OCI-LY3 (cell line): ENCODE measurements at regions not wholly inside any gene's neighbourhood (a gene's known extent, or its start where the extent isn't known, plus 50 kb on each side); places are given as distances from the start of the nearest gene placed in this dataset.

Experiments
- H2AFZ ChIP-seq: fragments of 200-600, 300-600 bp; shearing (Covaris generic); 2 replicates; pipeline ENCODE4 v1.6.0; 2014; ENCODE audit warnings: antibody characterized with exemption, low read depth, low read length
- H3K27ac ChIP-seq: fragments of 200-600, 300-600 bp; sonication (generic); 2 replicates; pipeline ENCODE4 v1.5.1; 2014; ENCODE audit warnings: mild to moderate bottlenecking, low read length, moderate library complexity, mixed read lengths
- H3K27me3 ChIP-seq: fragments of 200-600, 300-600 bp; sonication (generic); 2 replicates; pipeline ENCODE4 v1.6.1; 2014; ENCODE audit warnings: low read depth, low read length, mixed read lengths
- H3K36me3 ChIP-seq: fragments of 200-600, 300-600 bp; sonication (generic); replicated peaks from 2 replicates; pipeline ENCODE3; 2014; ENCODE audit warnings: low read depth, low read length, mixed read lengths
- H3K4me1 ChIP-seq: fragments of 300-600, 200-600 bp; sonication (generic); 2 replicates; pipeline ENCODE4 v1.6.1; 2014; ENCODE audit warnings: low read length, mixed read lengths
- H3K4me2 ChIP-seq: fragments of 200-600, 300-600 bp; sonication (generic); 2 replicates; pipeline ENCODE4 v1.6.1; 2014; ENCODE audit warnings: low read length, mixed read lengths
- H3K4me3 ChIP-seq: fragments of 300-600, 200-600 bp; sonication (generic); 2 replicates; pipeline ENCODE4 v1.5.1; 2014; ENCODE audit warnings: antibody characterized with exemption, mild to moderate bottlenecking, low read length, moderate library complexity
- H3K79me2 ChIP-seq: fragments of 300-600, 200-600 bp; shearing (Covaris generic); 2 replicates; pipeline ENCODE4 v1.6.1; 2014; ENCODE audit warnings: mild to moderate bottlenecking, low read length, mixed read lengths
- H3K9ac ChIP-seq: fragments of 300-600, 200-600 bp; shearing (Covaris generic); 2 replicates; pipeline ENCODE4 v1.6.0; 2014; ENCODE audit warnings: mild to moderate bottlenecking, low read length, moderate library complexity
- H3K9me3 ChIP-seq: fragments of 200-600, 300-600 bp; shearing (Covaris generic); 2 replicates; pipeline ENCODE4 v1.6.1; 2014; ENCODE audit warnings: low read length, mixed read lengths; ENCODE audit not compliant: insufficient read depth
- H4K20me1 ChIP-seq: fragments of 200-600, 300-600 bp; sonication (generic); 2 replicates; pipeline ENCODE4 v1.6.1; 2016; ENCODE audit warnings: low read length, mixed read lengths; ENCODE audit not compliant: insufficient read depth
- CTCF ChIP-seq: fragments of 200-600, 300-600 bp; sonication (generic); IDR thresholded peaks from 2 replicates; pipeline ENCODE4 v1.5.1; 2014; ENCODE audit warnings: antibody characterized with exemption, low read length, low read depth
- EZH2phosphoT487 ChIP-seq: fragments of 200-600 bp; shearing (Covaris generic); IDR thresholded peaks from 2 replicates; pipeline ENCODE4 v1.6.1; 2018; ENCODE audit warnings: antibody characterized with exemption, mixed run types, low read depth

DNA sequence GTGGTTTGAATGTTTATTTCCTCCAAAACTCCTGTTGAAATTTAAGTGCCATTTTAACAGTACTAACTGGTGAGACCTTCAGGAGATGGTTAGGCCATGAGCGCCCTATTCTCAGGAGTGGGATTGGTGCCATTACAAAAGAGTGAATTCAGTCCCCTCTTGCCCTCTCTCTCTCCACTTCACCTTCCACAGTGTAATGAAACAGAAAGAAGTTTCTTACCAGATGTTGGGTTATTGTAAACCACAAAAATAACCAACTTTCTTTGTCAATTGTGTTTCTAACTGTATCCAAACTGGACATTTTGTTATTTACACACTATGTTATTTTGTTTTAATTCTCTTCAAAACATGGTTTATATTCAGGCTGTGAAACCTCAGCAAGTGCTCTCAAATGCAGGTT, 1734.3 kb downstream of the PCDH7 start:
- H4K20me1 ChIP-seq, result no peaks in the 10 kb centered on the region
- no peak for TF ChIP-seq EZH2phosphoT487
- TF ChIP-seq CTCF, result no peak
- H3K4me2 ChIP-seq, result no peak overlapping the region
- H3K4me3 ChIP-seq, result no peak overlapping the region
- H3K36me3 ChIP-seq, result no peaks in the 10 kb centered on the region
- H3K27me3 ChIP-seq, result no peaks in the 10 kb centered on the region
- no peaks in the 10 kb centered on the region for H3K79me2 ChIP-seq
- no peak overlapping the region for H3K9ac ChIP-seq
- H3K9me3 ChIP-seq, result no peaks in the 10 kb centered on the region
- H3K27ac ChIP-seq, result no peak overlapping the region
- H3K4me1 ChIP-seq, result no peaks in the 10 kb centered on the region
- no peak overlapping the region for H2AFZ ChIP-seq

- no peaks in the 10 kb centered on the region for H3K4me1 ChIP-seq
- no peaks in the 10 kb centered on the region for H3K79me2 ChIP-seq
- no peak overlapping the region for H3K4me3 ChIP-seq
- no peak overlapping the region; the same call in 1 of the 2 replicates for H2AFZ ChIP-seq
- no peaks in the 10 kb centered on the region for H3K36me3 ChIP-seq
- H3K9ac ChIP-seq, result no peak overlapping the region
- H3K9me3 ChIP-seq, result no peaks in the 10 kb centered on the region
- TF ChIP-seq EZH2phosphoT487, result no peak
- no peak for TF ChIP-seq CTCF
- H3K4me2 ChIP-seq, result no peak overlapping the region
- no peaks in the 10 kb centered on the region for H4K20me1 ChIP-seq
- no peak overlapping the region for H3K27ac ChIP-seq
- H3K27me3 ChIP-seq, result no peaks in the 10 kb centered on the region
Observed at GRCh38 chr4:32455231-32455630, 1735.1 kb downstream of the PCDH7 start.

- Histone ChIP-seq H3K4me2 (no peak overlapping the region), H3K9me3 (no peaks in the 10 kb centered on the region), H3K4me3 (no peak overlapping the region), H3K36me3 (no peaks in the 10 kb centered on the region), H3K27ac (no peak overlapping the region), H3K9ac (no peak overlapping the region), H2AFZ (no peak overlapping the region), H3K27me3 (no peaks in the 10 kb centered on the region), H3K79me2 (no peaks in the 10 kb centered on the region), H3K4me1 (no peaks in the 10 kb centered on the region), H4K20me1 (no peaks in the 10 kb centered on the region)
- TF ChIP-seq EZH2phosphoT487 (no peak), CTCF (no peak)
Observed at GRCh38 chr4:32460972-32461371, 1740.8 kb downstream of the PCDH7 start.

GRCh38 chr4:32462944-32463343, 1742.8 kb downstream of the PCDH7 start:
- peak; percentile 78 for TF ChIP-seq CTCF
- no peak for TF ChIP-seq EZH2phosphoT487
- H2AFZ ChIP-seq, result 0 out of 2 replicates have a peak overlapping the region, but pooled peaks have one; percentile 6

More at GRCh38 chr4:32462944-32463343, 1742.8 kb downstream of the PCDH7 start:
- Histone ChIP-seq H3K27ac (no peak overlapping the region), H3K9me3 (no peaks in the 10 kb centered on the region), H4K20me1 (no peaks in the 10 kb centered on the region), H3K4me3 (no peak overlapping the region), H3K9ac (no peak overlapping the region), H3K79me2 (no peaks in the 10 kb centered on the region), H3K27me3 (no peaks in the 10 kb centered on the region), H3K4me2 (no peak overlapping the region), H3K36me3 (no peaks in the 10 kb centered on the region), H3K4me1 (no peaks in the 10 kb centered on the region)
